ENCODE measurements at regions not wholly inside any gene's neighbourhood (a gene's known extent, or its start where the extent isn't known, plus 50 kb on each side); places are given as distances from the start of the nearest gene placed in this dataset.

DNA sequence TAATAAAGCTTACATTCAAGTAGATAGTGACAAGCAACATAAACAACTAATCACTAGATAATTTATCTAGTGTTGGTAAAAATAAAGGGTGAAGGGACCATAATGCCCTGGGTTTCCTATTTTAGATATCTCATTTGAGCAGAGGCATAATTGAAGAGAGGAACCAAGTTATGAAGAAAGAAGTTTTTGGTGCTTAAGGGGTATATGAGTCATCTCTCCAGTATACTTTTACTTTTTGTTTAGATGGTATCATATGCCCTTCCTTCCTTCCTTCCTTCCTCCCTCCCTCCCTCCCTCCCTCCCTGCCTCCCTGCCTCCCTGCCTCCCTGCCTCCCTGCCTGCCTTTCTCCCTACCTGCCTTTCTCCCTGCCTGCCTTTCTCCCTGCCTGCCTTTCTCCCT lies 1053.5 kb upstream of the CELF4 start (continued):
- TF ChIP-seq, protein P1, sequence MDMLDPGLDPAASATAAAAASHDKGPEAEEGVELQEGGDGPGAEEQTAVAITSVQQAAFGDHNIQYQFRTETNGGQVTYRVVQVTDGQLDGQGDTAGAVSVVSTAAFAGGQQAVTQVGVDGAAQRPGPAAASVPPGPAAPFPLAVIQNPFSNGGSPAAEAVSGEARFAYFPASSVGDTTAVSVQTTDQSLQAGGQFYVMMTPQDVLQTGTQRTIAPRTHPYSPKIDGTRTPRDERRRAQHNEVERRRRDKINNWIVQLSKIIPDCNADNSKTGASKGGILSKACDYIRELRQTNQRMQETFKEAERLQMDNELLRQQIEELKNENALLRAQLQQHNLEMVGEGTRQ (IDR thresholded peaks at IDR 0.05; ENCODE audit: low read length): no peak
- TF ChIP-seq CBX5 (IDR thresholded peaks at IDR 0.05; ENCODE audit: low read depth, low read length) (no peak), MAFK (IDR thresholded peaks at IDR 0.05; ENCODE audit: low read depth, low read length) (no peak), POLR2AphosphoS5 (IDR thresholded peaks at IDR 0.05; ENCODE audit: low read depth, low read length) (no peak)

All from H1 (cell line).